Fibroblast of skin of left biceps (primary cell): ENCODE measurements at regions not wholly inside any gene's neighbourhood (a gene's known extent, or its start where the extent isn't known, plus 50 kb on each side); places are given as distances from the start of the nearest gene placed in this dataset.
"Not testable (repeated sequence)": the region's sequence is repeated elsewhere in the genome, so short reads cannot be mapped to it uniquely, and the experiment has no call there.

ENCODE experiments used
- DNase-seq, 2 experiments: peaks; one replicate each; pipeline ENCODE4 v3.0.0-alpha.2; 2013; ENCODE audit warnings: low read depth in 2 of 2

DNA sequence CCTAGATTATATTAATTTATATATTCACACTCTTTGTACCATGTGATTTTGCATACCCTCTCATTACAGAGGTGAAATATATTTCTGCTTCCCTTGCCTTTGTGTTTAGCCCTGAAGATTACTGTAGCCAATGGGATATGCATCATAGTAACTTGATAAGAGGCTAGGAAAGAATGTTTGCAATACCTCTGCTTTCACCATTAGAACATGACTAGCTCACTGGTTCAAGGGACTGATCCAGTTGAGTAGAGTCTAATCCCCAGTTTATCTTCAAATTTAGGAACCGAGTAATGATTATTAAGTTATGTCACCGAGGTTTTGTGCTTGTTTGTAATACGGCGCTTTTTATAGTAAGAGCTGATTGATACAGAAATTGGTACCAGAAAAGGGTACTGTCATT lies 552.6 kb upstream of the GJE1 start:
- no peak for DNase-seq

- DNase-seq = no peak
Measured at GRCh38 chr6:141576751-141577150, 556.0 kb upstream of the GJE1 start.

DNA sequence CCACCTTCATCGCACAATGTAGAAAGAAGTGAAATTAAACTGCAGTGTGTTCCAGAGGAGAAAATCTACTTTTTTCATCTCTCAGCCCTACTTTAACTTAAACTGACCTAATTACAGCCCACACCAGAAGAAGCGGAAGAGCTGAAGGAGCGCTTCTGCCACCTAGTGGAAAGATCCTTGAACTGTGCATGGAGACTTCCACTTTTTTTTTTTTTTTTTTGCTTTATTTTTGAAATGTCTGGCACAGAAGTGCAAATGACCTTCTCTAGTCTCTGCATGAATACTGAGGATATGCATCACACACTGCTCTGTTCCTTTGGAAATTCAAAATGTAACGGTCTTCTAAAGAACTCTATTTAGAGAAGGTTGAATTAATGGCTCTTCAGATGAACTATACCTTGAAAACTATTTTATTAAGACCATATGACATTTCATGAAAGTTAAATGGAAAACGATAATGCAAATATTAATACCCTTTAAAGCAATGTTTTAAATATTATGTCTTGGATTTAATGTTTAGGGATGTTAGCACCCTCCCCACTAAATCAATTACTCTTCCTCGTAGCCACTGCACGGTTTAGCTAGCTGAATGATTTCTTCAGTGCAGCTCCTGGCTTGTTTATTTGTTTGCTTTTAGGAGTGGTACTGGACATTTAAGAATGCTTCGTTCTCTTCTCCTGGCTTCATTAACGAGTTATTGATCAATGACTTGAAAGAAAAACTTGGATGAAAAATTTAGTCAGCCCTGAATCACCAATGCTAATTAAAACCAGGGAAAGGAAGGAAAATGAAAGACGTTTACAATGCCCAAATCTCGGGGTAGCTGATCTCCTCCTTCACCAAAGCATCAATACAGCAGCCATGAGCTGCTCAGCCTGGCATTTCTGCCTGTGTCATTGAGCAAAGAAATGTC lies 569.6 kb upstream of the GJE1 start:
- peak; percentile 85 to 88 for DNase-seq

DNA sequence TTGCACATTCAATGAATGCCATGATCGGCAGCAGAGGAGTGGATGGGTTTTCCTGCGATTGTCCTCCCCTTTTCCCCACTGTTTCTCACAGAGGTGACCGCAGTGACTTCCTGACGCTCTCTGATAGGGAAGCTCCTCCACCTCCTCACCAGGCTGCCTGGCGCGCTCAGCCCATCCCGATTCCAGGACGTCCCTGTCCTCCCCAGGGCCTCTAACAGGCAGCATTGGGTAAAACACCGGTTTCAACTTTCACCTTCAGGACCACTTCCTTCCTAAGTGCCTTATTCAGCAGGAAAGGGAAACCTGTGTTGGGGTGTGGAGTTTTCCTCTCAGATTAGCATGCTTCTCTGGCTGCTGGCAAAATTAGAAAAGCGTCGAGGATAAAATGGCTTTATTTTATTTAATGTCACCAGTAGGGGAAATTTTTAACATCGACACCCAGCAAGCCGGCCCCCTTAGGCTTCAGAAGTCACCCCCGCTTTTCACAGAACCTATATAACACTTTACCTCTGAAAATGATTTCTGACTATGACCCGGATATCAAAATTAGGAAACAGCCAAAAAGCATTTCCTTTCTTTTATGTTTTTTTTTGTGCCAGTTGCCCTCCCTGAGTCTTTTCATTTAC lies 570.4 kb upstream of the GJE1 start:
- DNase-seq = no peak

- no peak for DNase-seq
Measured at GRCh38 chr6:141561154-141561553, 571.6 kb upstream of the GJE1 start.

DNA sequence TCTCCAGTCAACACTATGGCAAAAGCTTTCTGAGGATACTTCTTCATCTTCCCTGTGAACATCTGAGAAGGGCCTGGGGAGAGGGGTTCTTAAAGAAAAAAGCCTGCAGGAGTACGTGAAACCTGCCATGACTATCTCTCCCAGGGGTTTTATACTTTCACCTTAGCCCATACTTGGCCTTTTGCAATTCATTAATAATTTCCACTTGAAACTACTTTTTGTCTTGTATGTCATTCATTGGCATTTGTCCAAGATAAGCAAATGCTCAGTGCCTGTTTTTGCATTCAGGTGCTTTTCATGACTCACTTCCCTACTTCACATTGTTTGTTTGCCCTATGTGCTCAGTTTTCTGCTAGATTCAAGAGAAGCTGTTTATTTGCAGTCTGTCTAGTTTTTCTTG lies 580.3 kb upstream of the GJE1 start:
- DNase-seq = no peak

DNA sequence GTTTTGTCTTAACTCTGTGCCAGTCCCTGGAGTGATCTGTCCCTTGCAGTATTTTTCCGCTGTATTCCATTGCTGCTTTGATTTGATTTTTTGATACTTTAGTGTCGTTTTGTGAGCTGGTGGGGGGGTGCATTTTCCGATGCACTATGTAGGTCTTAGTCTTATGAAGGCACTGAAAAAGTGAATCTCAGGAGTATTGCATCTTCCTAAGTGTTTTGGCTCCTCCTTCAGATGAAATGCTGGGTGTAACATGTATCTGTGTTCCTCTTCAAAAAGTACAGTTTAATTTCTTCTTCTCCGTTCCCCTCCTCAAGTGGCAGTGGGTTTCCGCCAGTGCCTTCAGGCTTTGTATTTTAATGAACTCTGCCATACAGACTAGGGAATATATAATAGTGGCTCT lies 580.7 kb upstream of the GJE1 start:
- no peak for DNase-seq

GRCh38 chr6:141551318-141551717 lies 581.4 kb upstream of the GJE1 start:
- DNase-seq = no peak

DNA sequence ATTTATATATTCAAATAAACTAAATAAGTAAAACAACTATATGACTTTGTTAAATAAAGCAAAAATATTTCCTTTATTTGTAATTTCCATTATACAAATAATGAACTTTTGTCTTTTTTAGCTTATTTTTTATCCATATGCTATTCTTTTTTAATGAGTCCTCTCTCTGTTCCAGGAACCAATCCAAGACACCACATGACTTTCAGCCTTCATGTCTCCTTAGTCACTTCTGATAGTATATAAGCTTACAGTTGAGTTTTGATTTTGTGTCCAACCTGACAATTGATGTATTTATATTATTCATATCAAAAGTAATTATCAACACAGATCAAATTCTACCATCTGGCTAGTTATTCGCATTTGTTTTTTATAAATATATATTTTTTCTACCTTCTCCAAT lies 582.3 kb upstream of the GJE1 start:
- no peak for DNase-seq

GRCh38 chr6:141548966-141549365 lies 583.8 kb upstream of the GJE1 start:
- DNase-seq = no peak

GRCh38 chr6:141541581-141542324 lies 591.0 kb upstream of the GJE1 start:
- DNase-seq = no peak

DNA sequence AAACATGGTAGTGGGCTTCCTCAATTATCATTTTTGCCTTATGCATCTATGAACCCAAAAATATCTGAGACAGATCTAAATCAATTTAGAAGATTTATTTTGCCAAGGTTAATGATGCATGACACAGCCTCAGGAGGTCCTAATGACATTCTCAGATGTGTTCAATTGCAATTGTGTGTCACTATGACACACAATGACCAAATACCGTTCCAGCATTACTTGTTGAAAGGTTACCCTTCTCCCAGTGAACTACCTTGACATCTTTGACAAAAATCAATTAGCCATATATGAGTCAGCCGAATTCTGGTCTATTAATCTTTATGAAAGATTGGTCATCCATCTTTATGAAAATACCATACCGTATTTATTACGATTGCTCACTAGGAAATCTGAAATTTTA lies 592.5 kb upstream of the GJE1 start:
- no peak for DNase-seq

GRCh38 chr6:141539617-141540016 lies 593.1 kb upstream of the GJE1 start:
- no peak for DNase-seq

GRCh38 chr6:141532211-141532610 lies 600.5 kb upstream of the GJE1 start:
- DNase-seq = no peak

DNA sequence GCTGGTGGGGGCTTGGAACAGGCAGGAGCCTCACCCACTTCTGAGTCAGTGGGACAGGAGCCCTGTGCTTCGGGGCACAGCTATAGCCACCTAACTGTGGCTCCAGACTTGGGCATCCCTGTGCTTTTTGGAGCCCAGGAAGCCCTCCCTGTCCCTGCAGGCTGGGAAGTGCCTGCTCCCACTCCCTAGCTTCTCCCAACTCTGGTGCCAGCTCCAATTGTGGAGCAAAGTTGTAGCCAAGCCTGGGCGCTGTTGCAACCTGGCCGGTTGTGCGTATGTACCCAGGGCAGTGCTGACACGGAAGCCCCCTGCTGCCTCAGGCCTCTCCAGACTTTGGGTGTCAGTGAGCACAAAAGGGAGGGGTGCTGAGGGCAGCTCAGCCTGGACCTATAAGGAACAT lies 601.7 kb upstream of the GJE1 start:
- DNase-seq = no peak

GRCh38 chr6:141528596-141528995 lies 604.1 kb upstream of the GJE1 start:
- no peak for DNase-seq

GRCh38 chr6:141526985-141527384 lies 605.7 kb upstream of the GJE1 start:
- no peak for DNase-seq

DNA sequence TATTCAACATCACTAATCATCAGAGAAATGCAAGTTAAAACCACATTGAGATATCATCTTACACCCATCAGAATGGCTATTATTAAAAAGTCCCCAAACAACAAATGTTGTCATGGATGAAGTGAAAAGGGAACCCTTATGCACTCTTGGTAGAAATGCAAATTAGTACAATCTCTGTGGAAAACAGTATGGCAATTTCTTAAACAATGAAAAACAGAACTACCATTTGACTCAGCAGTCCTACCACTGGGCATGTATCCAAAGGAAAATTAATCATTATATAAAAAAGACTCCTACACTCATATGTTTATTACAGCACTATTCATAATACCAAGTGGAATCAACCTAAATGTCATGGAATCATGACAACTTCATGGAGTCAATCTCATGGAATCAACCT lies 611.3 kb upstream of the GJE1 start:
- no peak for DNase-seq

GRCh38 chr6:141513830-141514229 lies 618.9 kb upstream of the GJE1 start:
- DNase-seq = no peak

DNA sequence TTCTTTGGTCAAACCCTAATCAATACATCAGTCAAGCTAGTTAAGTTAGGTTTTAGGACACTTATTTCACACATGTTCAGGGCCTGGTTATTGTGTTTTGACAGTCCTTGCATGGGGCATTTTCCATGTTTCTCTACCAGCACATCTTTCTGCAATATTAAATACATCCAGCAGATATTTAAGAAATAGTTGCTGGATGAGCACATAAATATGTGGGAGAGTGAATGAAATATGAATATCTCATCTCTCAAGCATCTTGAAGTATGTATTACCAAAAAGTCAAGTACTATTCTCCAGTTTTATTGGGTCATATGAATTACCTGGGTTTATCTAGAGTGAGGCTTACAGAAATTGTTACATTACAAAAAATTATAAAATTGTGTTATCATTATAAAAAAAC lies 621.9 kb upstream of the GJE1 start:
- DNase-seq = no peak

DNA sequence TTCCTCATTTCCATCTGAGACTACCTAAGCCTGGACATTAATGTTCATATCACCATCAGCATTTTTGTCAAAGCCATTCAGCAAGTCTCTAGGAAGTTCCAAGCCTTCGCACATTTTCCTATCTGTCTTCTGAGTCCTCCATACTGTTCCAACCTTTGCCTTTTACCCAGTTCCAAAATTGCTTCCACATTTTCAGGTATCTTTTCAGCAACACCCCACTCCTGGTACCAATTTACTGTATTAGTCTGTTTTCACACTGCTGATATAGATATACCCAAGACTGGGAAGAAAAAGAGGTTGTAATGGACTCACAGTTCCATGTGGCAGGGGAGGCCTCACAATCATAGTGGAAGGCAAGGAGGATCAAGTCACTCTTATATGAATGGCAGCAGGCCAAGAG lies 626.7 kb upstream of the GJE1 start:
- DNase-seq = not testable (repeated sequence)

DNA sequence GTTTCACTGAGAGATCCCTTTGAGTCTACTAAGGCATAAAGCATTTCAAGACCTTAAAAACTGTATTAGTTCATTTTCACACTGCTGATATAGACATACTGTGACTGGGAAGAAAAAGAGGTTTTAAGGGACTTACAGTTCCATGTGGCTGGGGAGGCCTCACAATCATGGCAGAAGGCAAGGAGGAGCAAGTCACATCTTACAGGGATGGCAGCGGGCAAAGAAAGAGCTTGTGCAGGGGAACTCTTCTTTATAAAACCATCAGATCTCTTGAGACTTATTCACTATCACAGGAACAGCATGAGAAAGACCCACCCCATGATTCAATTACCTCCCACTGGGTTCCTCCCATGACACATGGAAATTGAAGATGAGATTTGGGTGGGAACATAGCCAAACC lies 628.4 kb upstream of the GJE1 start:
- DNase-seq = not testable (repeated sequence)

- no peak for DNase-seq
Measured at GRCh38 chr6:141501616-141502015, 631.1 kb upstream of the GJE1 start.
